ENCODE measurements at regions not wholly inside any gene's neighbourhood (a gene's known extent, or its start where the extent isn't known, plus 50 kb on each side); places are given as distances from the start of the nearest gene placed in this dataset.

- TF ChIP-seq CTCF (IDR thresholded peaks at IDR 0.05; ENCODE audit: low read depth, low read length, missing input control): no peak
- TF ChIP-seq REST (IDR thresholded peaks at IDR 0.05): no peak
- TF ChIP-seq MAX (IDR thresholded peaks at IDR 0.05): no peak
- TF ChIP-seq TAF1 (conservative IDR thresholded peaks at IDR 0.05): no peak
- no peak for TF ChIP-seq YY1 (IDR thresholded peaks at IDR 0.05)
- TF ChIP-seq RAD21 (IDR thresholded peaks at IDR 0.05): no peak
- no peak for TF ChIP-seq EGR1 (IDR thresholded peaks at IDR 0.05; ENCODE audit: low read depth in 2 of 2)
- TF ChIP-seq SP1 (IDR thresholded peaks at IDR 0.05): no peak
- TF ChIP-seq JUND (IDR thresholded peaks at IDR 0.05): no peak
Observed at GRCh38 chr1:200263203-200263602, 146.6 kb downstream of the ZNF281 start.

All from liver (tissue), 3 donors.